HCT116 (cell line): ENCODE measurements at regions not wholly inside any gene's neighbourhood (a gene's known extent, or its start where the extent isn't known, plus 50 kb on each side); places are given as distances from the start of the nearest gene placed in this dataset.

Source experiments
- ATAC-seq: fragments of 200-7000 bp; cut with Tn5 transposase; 2 replicates; pipeline ENCODE4 v1.9.1; 2020; ENCODE audit warnings: mild to moderate bottlenecking, moderate library complexity
- BruUV-seq: library from RNA; stranded (reverse); fragments of 400-500 nt; replicated peaks from 2 replicates; lab custom pipeline; 2021; lab: Mats Ljungman, UMichigan
- CTCF ChIA-PET: fragments of 300-600 bp; sonication (Branson Sonifier 250); formaldehyde crosslinking; loops from one replicate; lab custom pipeline; 2021; ENCODE audit warnings: antibody characterized with exemption; lab: Charles Lee
- POLR2A ChIA-PET: fragments of 300-600, 350-600 bp; sonication (Branson Sonifier 250); formaldehyde crosslinking; loops from one replicate; lab custom pipeline; 2021; ENCODE audit warnings: antibody characterized with exemption; lab: Charles Lee
- RAD21 ChIA-PET, 2 experiments: fragments of 300-600 bp; sonication (Branson Sonifier 250); formaldehyde crosslinking; loops; one replicate each; lab custom pipeline; 2023; ENCODE audit warnings: low total read pairs in 2 of 2; ENCODE audit not compliant: uncharacterized antibody in 2 of 2, unreplicated experiment in 2 of 2, low non-redundant PET in 1 of 2; lab: Charles Lee
- DNase-seq: peaks from one replicate; pipeline ENCODE4 v3.0.0-alpha.2; 2010; ENCODE audit warnings: low read depth, low spot score
- H2AFZ ChIP-seq: fragments of 200-600 bp; shearing (Covaris generic), sonication (generic); 2 replicates; pipeline ENCODE4 v1.6.1; 2017; ENCODE audit warnings: low read depth, mixed run types, mixed read lengths, antibody characterized with exemption, low read length; ENCODE audit not compliant: poor library complexity, severe bottlenecking
- H3K27ac ChIP-seq: 2 replicates; pipeline ENCODE4 v1.5.1; 2012; ENCODE audit warnings: low read depth, low read length
- H3K27me3 ChIP-seq: fragments of 200-600 bp; sonication (generic); 2 replicates; pipeline ENCODE4 v1.6.1; 2016; ENCODE audit warnings: mixed run types, low read length, mixed read lengths; ENCODE audit not compliant: insufficient read depth
- H3K36me3 ChIP-seq, 2 experiments: fragments of 200-500 bp in 1 of 2; fragments of 200-600 bp in 1 of 2; sonication (Bioruptor generic) in 1 of 2; sonication (generic) in 1 of 2; 2 replicates each; pipeline versions ENCODE4 v1.5.1 to v1.6.1; 2014 to 2016; ENCODE audit warnings: low read length in 2 of 2, inconsistent platforms in 1 of 2, mixed read lengths in 1 of 2, mixed run types in 1 of 2; ENCODE audit not compliant: insufficient read depth in 2 of 2, control insufficient read depth in 1 of 2
- H3K4me1 ChIP-seq, 2 experiments: fragments of 200-600 bp in 1 of 2; sonication (generic) in 1 of 2; 2 replicates each; pipeline versions ENCODE4 v1.5.1 to v1.6.1; 2012 to 2017; ENCODE audit warnings: low read length in 2 of 2, inconsistent platforms in 1 of 2, mild to moderate bottlenecking in 1 of 2, mixed read lengths in 1 of 2, mixed run types in 1 of 2, moderate library complexity in 1 of 2; ENCODE audit not compliant: insufficient read depth in 2 of 2, control insufficient read depth in 1 of 2
- H3K4me2 ChIP-seq: fragments of 200-600 bp; sonication (generic); 2 replicates; pipeline ENCODE4 v1.6.1; 2017; ENCODE audit warnings: mixed run types, low read length, mixed read lengths
- H3K4me3 ChIP-seq, 2 experiments: fragments of 200-600 bp in 1 of 2; sonication (generic) in 1 of 2; replicated peaks in 1 of 2; 2 replicates each; pipeline ENCODE4 v1.5.1; 2011 to 2016; ENCODE audit warnings: low read length in 2 of 2, control low read depth in 1 of 2, low read depth in 1 of 2, mild to moderate bottlenecking in 1 of 2, mixed read lengths in 1 of 2, mixed run types in 1 of 2
- H3K79me2 ChIP-seq: fragments of 200-600 bp; sonication (generic); 2 replicates; pipeline ENCODE4 v1.6.1; 2017; ENCODE audit warnings: mild to moderate bottlenecking, mixed run types, low read length, moderate library complexity, mixed read lengths; ENCODE audit not compliant: insufficient read depth
- H3K9ac ChIP-seq: fragments of 200-600 bp; sonication (generic); 2 replicates; pipeline ENCODE4 v1.6.1; 2016; ENCODE audit warnings: low read length, mixed read lengths
- H3K9me2 ChIP-seq: fragments of 200-600 bp; sonication (generic), shearing (Covaris generic); 2 replicates; pipeline ENCODE4 v1.6.1; 2017; ENCODE audit warnings: mixed run types, mild to moderate bottlenecking, moderate library complexity; ENCODE audit not compliant: insufficient read depth
- H3K9me3 ChIP-seq, 2 experiments: fragments of 200-500 bp in 1 of 2; fragments of 200-600 bp in 1 of 2; sonication (Bioruptor generic) in 1 of 2; sonication (generic) in 1 of 2; 2 replicates each; pipeline ENCODE4 v1.6.1; 2014 to 2017; ENCODE audit warnings: low read length in 2 of 2, mixed read lengths in 2 of 2, inconsistent platforms in 1 of 2, low read depth in 1 of 2, mild to moderate bottlenecking in 1 of 2, mixed run types in 1 of 2, moderate library complexity in 1 of 2; ENCODE audit not compliant: control insufficient read depth in 1 of 2, insufficient read depth in 1 of 2
- H4K20me1 ChIP-seq: fragments of 200-600 bp; sonication (generic), shearing (Covaris generic); 2 replicates; pipeline ENCODE4 v1.6.1; 2017; ENCODE audit warnings: mixed run types, mild to moderate bottlenecking, moderate library complexity; ENCODE audit not compliant: insufficient read depth
- ELF1 ChIP-seq: IDR thresholded peaks from 2 replicates; pipeline ENCODE4 v1.6.1; 2012; ENCODE audit warnings: low read depth, borderline replicate concordance
- JUND ChIP-seq: IDR thresholded peaks from 2 replicates; pipeline ENCODE4 v1.6.1; 2012
- SIN3A ChIP-seq: IDR thresholded peaks from 2 replicates; pipeline ENCODE4 v1.6.1; 2012; ENCODE audit warnings: low read depth
- intact Hi-C: fragments of 100-400 bp; cut with micrococcal nuclease; formaldehyde crosslinking; loops from 2 replicates; pipeline ENCODE4 v1.10.0; 2022
- TF ChIP-seq, protein P1 (sequence below): IDR thresholded peaks from 2 replicates; pipeline ENCODE4 v1.6.1; 2012

- intact Hi-C loops, result no loop called here
- Histone ChIP-seq H4K20me1 (no peaks in the 10 kb centered on the region), H3K9me3 (no peaks in the 10 kb centered on the region), H3K9me2 (no peaks in the 10 kb centered on the region), H3K27ac (no peak overlapping the region), H3K4me2 (no peak overlapping the region), H3K4me1 (no peaks in the 10 kb centered on the region), H3K79me2 (no peaks in the 10 kb centered on the region), H3K9ac (no peak overlapping the region), H3K27me3 (no peaks in the 10 kb centered on the region; the same call in 1 of the 2 replicates), H3K4me3 (no peak overlapping the region), H2AFZ (no peak overlapping the region), H3K36me3 (no peaks in the 10 kb centered on the region)
- BruUV-seq, result no TSS peak
- DNase-seq (no peak), ATAC-seq (no peak)
- ChIA-PET POLR2A (no interaction called here), CTCF (no interaction called here), RAD21 (interaction anchor here in 1 of 2 experiments (0.6 kb wide), 1 partner anchor 43 kb away, joined by 3 read pairs; no protein-coding TSS in a partner anchor)
- TF ChIP-seq, protein P1, sequence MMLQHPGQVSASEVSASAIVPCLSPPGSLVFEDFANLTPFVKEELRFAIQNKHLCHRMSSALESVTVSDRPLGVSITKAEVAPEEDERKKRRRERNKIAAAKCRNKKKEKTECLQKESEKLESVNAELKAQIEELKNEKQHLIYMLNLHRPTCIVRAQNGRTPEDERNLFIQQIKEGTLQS, result no peak
- TF ChIP-seq JUND, result no peak
Measured at GRCh38 chr6:152879681-152880080, 103.2 kb downstream of the FBXO5 start.

DNA sequence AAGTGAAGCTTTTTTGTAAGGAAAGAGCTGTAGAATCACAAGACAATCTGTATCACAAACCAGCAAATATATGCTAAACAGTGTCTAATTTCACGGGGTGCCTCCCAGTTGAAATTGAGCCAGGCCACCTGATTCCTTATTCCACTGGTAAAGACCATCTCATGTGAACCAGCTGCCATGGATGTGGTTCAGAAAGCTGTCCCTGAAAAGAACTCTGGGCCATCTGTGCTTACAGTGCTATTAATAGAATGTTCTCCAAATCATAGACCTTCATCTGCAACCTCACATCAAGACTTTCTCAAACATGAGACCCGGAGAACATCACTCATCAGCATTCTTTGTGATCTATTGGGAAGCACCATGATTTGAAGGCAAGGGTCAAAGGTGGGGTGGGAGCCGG is 89.7 kb downstream of the FBXO5 start:
- Histone ChIP-seq H3K4me2 (no peak overlapping the region), H3K27ac (no peak overlapping the region), H3K79me2 (no peaks in the 10 kb centered on the region), H4K20me1 (no peaks in the 10 kb centered on the region), H3K9ac (no peak overlapping the region), H3K27me3 (peaks cover 71% of the 10 kb centered on the region), H2AFZ (no peak overlapping the region), H3K9me2 (no peaks in the 10 kb centered on the region), H3K4me3 (no peak overlapping the region), H3K4me1 (no peaks in the 10 kb centered on the region), H3K9me3 (no peaks in the 10 kb centered on the region), H3K36me3 (no peaks in the 10 kb centered on the region)
- intact Hi-C loops, result no loop called here
- TF ChIP-seq ELF1 (no peak), SIN3A (no peak)
- ChIA-PET CTCF (no interaction called here), RAD21 (no interaction called here), POLR2A (no interaction called here)
- ATAC-seq (no peak), DNase-seq (no peak)
- no TSS peak for BruUV-seq
